BJ (cell line): ENCODE measurements at regions not wholly inside any gene's neighbourhood (a gene's known extent, or its start where the extent isn't known, plus 50 kb on each side); places are given as distances from the start of the nearest gene placed in this dataset.
A peak's percentile ranks its signal among the peaks of the same experiment; 100 is the strongest.

Experiments
- CTCF ChIA-PET: fragments of 350-600 bp; formaldehyde crosslinking; extraction: SDS; loops from one replicate; lab custom pipeline; 2021; ENCODE audit warnings: antibody characterized with exemption, inconsistent platforms; lab: Yijun Ruan, JAX
- POLR2A ChIA-PET: fragments of 300-600 bp; sonication (Branson Sonifier 250); formaldehyde crosslinking; extraction: SDS; loops from one replicate; lab custom pipeline; 2021; ENCODE audit warnings: antibody characterized with exemption; lab: Charles Lee
- DNase-seq: peaks from one replicate; pipeline ENCODE4 v3.0.0-alpha.2; 2011; ENCODE audit warnings: low read depth
- H3K27me3 ChIP-seq: 2 replicates; pipeline ENCODE4 v1.6.0; 2011; ENCODE audit warnings: low read length; ENCODE audit not compliant: control insufficient read depth, insufficient read depth
- H3K36me3 ChIP-seq: 2 replicates; pipeline ENCODE4 v1.5.1; 2011; ENCODE audit warnings: low read length; ENCODE audit not compliant: control insufficient read depth, insufficient read depth
- H3K4me3 ChIP-seq: 2 replicates; pipeline ENCODE4 v1.5.1; 2011; ENCODE audit warnings: low read depth, mild to moderate bottlenecking, control low read depth, low read length
- CTCF ChIP-seq: IDR thresholded peaks from 2 replicates; pipeline ENCODE4 v1.5.1; 2011; ENCODE audit warnings: low read depth, mild to moderate bottlenecking, control low read depth, inconsistent platforms, low read length, moderate library complexity; ENCODE audit not compliant: insufficient read depth

- ChIA-PET POLR2A (no interaction called here), CTCF (interaction anchor here (1.0 kb wide), 1 partner anchor 148 kb away, joined by 3 read pairs; no protein-coding TSS in a partner anchor)
- no peaks in the 10 kb centered on the region for H3K36me3 ChIP-seq
- TF ChIP-seq CTCF, result no peak
- DNase-seq, result no peak
- no peaks in the 10 kb centered on the region for H3K27me3 ChIP-seq
- no peak overlapping the region for H3K4me3 ChIP-seq
These were observed 479.4 kb upstream of the KCNMB2 start for GRCh38 chr3:178056868-178057267.

GRCh38 chr3:178058629-178059028, 477.6 kb upstream of the KCNMB2 start:
- Histone ChIP-seq H3K4me3 (no peak overlapping the region), H3K27me3 (no peaks in the 10 kb centered on the region), H3K36me3 (no peaks in the 10 kb centered on the region)
- POLR2A ChIA-PET, result interaction anchor here (0.6 kb wide), 1 partner anchor 18 kb away, joined by 3 read pairs; no protein-coding TSS in a partner anchor
- CTCF ChIA-PET, result no interaction called here
- no peak for TF ChIP-seq CTCF
- DNase-seq, result no peak

GRCh38 chr3:178059119-178059518, 477.1 kb upstream of the KCNMB2 start:
- ChIA-PET CTCF (no interaction called here), POLR2A (interaction anchor here (0.6 kb wide), 1 partner anchor 18 kb away, joined by 3 read pairs; no protein-coding TSS in a partner anchor)
- TF ChIP-seq CTCF, result no peak
- Histone ChIP-seq H3K36me3 (no peaks in the 10 kb centered on the region), H3K27me3 (no peaks in the 10 kb centered on the region), H3K4me3 (no peak overlapping the region)
- DNase-seq, result no peak

- Histone ChIP-seq H3K36me3 (no peaks in the 10 kb centered on the region), H3K27me3 (no peaks in the 10 kb centered on the region), H3K4me3 (no peak overlapping the region)
- DNase-seq, result no peak
- no peak for TF ChIP-seq CTCF
- POLR2A ChIA-PET, result interaction anchor here (0.5 kb wide), 1 partner anchor 148 kb away, joined by 3 read pairs; no protein-coding TSS in a partner anchor
- CTCF ChIA-PET, result interaction anchor here (0.6 to 1.5 kb wide), 2 partner anchors 12 to 70 kb away, joined by 3 to 4 read pairs; no protein-coding TSS in a partner anchor
These were observed 476.4 kb upstream of the KCNMB2 start for GRCh38 chr3:178059836-178060235.

GRCh38 chr3:178060407-178060806, 475.8 kb upstream of the KCNMB2 start:
- TF ChIP-seq CTCF, result no peak
- ChIA-PET CTCF (interaction anchor here (0.6 to 1.5 kb wide), 2 partner anchors 11 to 70 kb away, joined by 3 to 4 read pairs; no protein-coding TSS in a partner anchor), POLR2A (interaction anchor here (0.5 kb wide), 1 partner anchor 149 kb away, joined by 3 read pairs; no protein-coding TSS in a partner anchor)
- Histone ChIP-seq H3K27me3 (no peaks in the 10 kb centered on the region), H3K36me3 (no peaks in the 10 kb centered on the region), H3K4me3 (no peak overlapping the region)
- peak; percentile 66 for DNase-seq
